ENCODE measurements at regions not wholly inside any gene's neighbourhood (a gene's known extent, or its start where the extent isn't known, plus 50 kb on each side); places are given as distances from the start of the nearest gene placed in this dataset.
A peak's percentile ranks its signal among the peaks of the same experiment; 100 is the strongest.

GRCh38 chr5:164487939-164488338 is 982.5 kb downstream of the MAT2B start:
- H3K4me3 ChIP-seq (ENCODE audit: low read depth, low read length) = no peak overlapping the region
- DNase-seq (ENCODE audit: low read depth) = no peak
- TF ChIP-seq POLR2A (IDR thresholded peaks at IDR 0.05; ENCODE audit: extremely low read depth, insufficient read length) = no peak

- TF ChIP-seq MYC (IDR thresholded peaks at IDR 0.05; ENCODE audit: low read depth, low read length) = no peak
- TF ChIP-seq MAX (IDR thresholded peaks at IDR 0.05; ENCODE audit: low read depth, low read length) = no peak
- no peak for DNase-seq (ENCODE audit: low read depth)
- H3K4me3 ChIP-seq (ENCODE audit: low read depth, low read length) = no peak overlapping the region
Measured at GRCh38 chr5:164497311-164498064, 992.1 kb downstream of the MAT2B start.

- no peak for DNase-seq (ENCODE audit: low read depth)
- TF ChIP-seq MYC (IDR thresholded peaks at IDR 0.05; ENCODE audit: low read depth, low read length) (no peak), CTCF (IDR thresholded peaks at IDR 0.05; ENCODE audit: low read depth, low read length) (no peak), MAX (IDR thresholded peaks at IDR 0.05; ENCODE audit: low read depth, low read length) (no peak), POLR2A (IDR thresholded peaks at IDR 0.05; ENCODE audit: extremely low read depth, insufficient read length) (no peak)
- no peak overlapping the region for H3K4me3 ChIP-seq (ENCODE audit: low read depth, low read length)
Measured at GRCh38 chr5:164498438-164498837, 993.0 kb downstream of the MAT2B start.

- H3K4me3 ChIP-seq (ENCODE audit: low read depth, low read length) = no peak overlapping the region
- no peak for DNase-seq (ENCODE audit: low read depth)
- TF ChIP-seq MYC (IDR thresholded peaks at IDR 0.05; ENCODE audit: low read depth, low read length) (no peak), MAX (IDR thresholded peaks at IDR 0.05; ENCODE audit: low read depth, low read length) (no peak), POLR2A (IDR thresholded peaks at IDR 0.05; ENCODE audit: extremely low read depth, insufficient read length) (no peak)
Measured at GRCh38 chr5:164500856-164501255, 995.4 kb downstream of the MAT2B start.

GRCh38 chr5:164501344-164501743 is 995.9 kb downstream of the MAT2B start:
- no peak overlapping the region for H3K4me3 ChIP-seq (ENCODE audit: low read depth, low read length)
- no peak for DNase-seq (ENCODE audit: low read depth)
- no peak for TF ChIP-seq POLR2A (IDR thresholded peaks at IDR 0.05; ENCODE audit: extremely low read depth, insufficient read length)
- no peak for TF ChIP-seq MAX (IDR thresholded peaks at IDR 0.05; ENCODE audit: low read depth, low read length)
- no peak for TF ChIP-seq MYC (IDR thresholded peaks at IDR 0.05; ENCODE audit: low read depth, low read length)
- no peak for TF ChIP-seq CTCF (IDR thresholded peaks at IDR 0.05; ENCODE audit: low read depth, low read length)

GRCh38 chr5:164504141-164504772 is 998.8 kb downstream of the MAT2B start:
- TF ChIP-seq MYC (IDR thresholded peaks at IDR 0.05; ENCODE audit: low read depth, low read length) (no peak), MAX (IDR thresholded peaks at IDR 0.05; ENCODE audit: low read depth, low read length) (no peak), POLR2A (IDR thresholded peaks at IDR 0.05; ENCODE audit: extremely low read depth, insufficient read length) (no peak), CTCF (IDR thresholded peaks at IDR 0.05; ENCODE audit: low read depth, low read length) (peak; percentile 60)
- H3K4me3 ChIP-seq (ENCODE audit: low read depth, low read length) = no peak overlapping the region
- DNase-seq (ENCODE audit: low read depth) = peak; percentile 64

GRCh38 chr5:164505791-164506190 is 1000.4 kb downstream of the MAT2B start:
- no peak for DNase-seq (ENCODE audit: low read depth)
- H3K4me3 ChIP-seq (ENCODE audit: low read depth, low read length) = no peak overlapping the region
- no peak for TF ChIP-seq CTCF (IDR thresholded peaks at IDR 0.05; ENCODE audit: low read depth, low read length)
- TF ChIP-seq MYC (IDR thresholded peaks at IDR 0.05; ENCODE audit: low read depth, low read length) = no peak

Measured in NB4 (cell line).